ENCODE measurements at regions not wholly inside any gene's neighbourhood (a gene's known extent, or its start where the extent isn't known, plus 50 kb on each side); places are given as distances from the start of the nearest gene placed in this dataset.
"Not testable (repeated sequence)": the region's sequence is repeated elsewhere in the genome, so short reads cannot be mapped to it uniquely, and the experiment has no call there.

GRCh38 chr3:181324516-181324915 is 335.0 kb upstream of the DNAJC19 start:
- TF ChIP-seq FOXM1 (IDR thresholded peaks at IDR 0.05; ENCODE audit: low read depth); NFIC (IDR thresholded peaks at IDR 0.05; ENCODE audit: borderline replicate concordance); MXI1 (IDR thresholded peaks at IDR 0.05; ENCODE audit: low read depth, low read length); CTCF (IDR thresholded peaks at IDR 0.05): not testable (repeated sequence)

Data from SK-N-SH (cell line).